NCI-H2107 treated with DMSO at 0.1 percent for 48 hours (cell line): ENCODE measurements at regions not wholly inside any gene's neighbourhood (a gene's known extent, or its start where the extent isn't known, plus 50 kb on each side); places are given as distances from the start of the nearest gene placed in this dataset.
"Not testable (repeated sequence)": the region's sequence is repeated elsewhere in the genome, so short reads cannot be mapped to it uniquely, and the experiment has no call there.

ENCODE experiments used
- DNase-seq: peaks from one replicate; lab custom pipeline; 2025; ENCODE audit not compliant: unreplicated experiment; lab: John Stamatoyannopoulos, UW

- DNase-seq: no peak
Measured at GRCh38 chr5:14054965-14055963, 87.9 kb upstream of the TRIO start.

- DNase-seq: no peak
Measured at GRCh38 chr5:14054111-14054854, 88.9 kb upstream of the TRIO start.

- DNase-seq: no peak
Measured at GRCh38 chr5:14050821-14051220, 92.3 kb upstream of the TRIO start.

GRCh38 chr5:14048434-14048833 lies 94.7 kb upstream of the TRIO start:
- DNase-seq: no peak

- DNase-seq: no peak
Measured at GRCh38 chr5:14041528-14042192, 97.2 kb upstream of the DNAH5 start.

GRCh38 chr5:14040542-14040941 lies 96.1 kb upstream of the DNAH5 start:
- DNase-seq: no peak

- no peak for DNase-seq
Measured at GRCh38 chr5:14039576-14039975, 95.1 kb upstream of the DNAH5 start.

GRCh38 chr5:14039063-14039462 lies 94.6 kb upstream of the DNAH5 start:
- no peak for DNase-seq

- no peak for DNase-seq
Measured at GRCh38 chr5:14038341-14038959, 94.0 kb upstream of the DNAH5 start.

- peak; percentile 10 for DNase-seq
Measured at GRCh38 chr5:14036947-14037346, 92.5 kb upstream of the DNAH5 start.

- DNase-seq: no peak
Measured at GRCh38 chr5:14036514-14036913, 92.0 kb upstream of the DNAH5 start.

GRCh38 chr5:14035859-14036503 lies 91.5 kb upstream of the DNAH5 start:
- DNase-seq: peak; percentile 89

- DNase-seq: no peak
Measured at GRCh38 chr5:14034963-14035362, 90.5 kb upstream of the DNAH5 start.

GRCh38 chr5:14032918-14033317 lies 88.4 kb upstream of the DNAH5 start:
- DNase-seq: no peak

- DNase-seq: no peak
Measured at GRCh38 chr5:14028938-14029584, 84.6 kb upstream of the DNAH5 start.

GRCh38 chr5:14028188-14028587 lies 83.7 kb upstream of the DNAH5 start:
- DNase-seq: no peak

- DNase-seq: no peak
Measured at GRCh38 chr5:14025569-14026286, 81.2 kb upstream of the DNAH5 start.

GRCh38 chr5:14022971-14023370 lies 78.5 kb upstream of the DNAH5 start:
- DNase-seq: no peak

GRCh38 chr5:14020944-14021343 lies 76.5 kb upstream of the DNAH5 start:
- not testable (repeated sequence) for DNase-seq
